ENCODE measurements at regions not wholly inside any gene's neighbourhood (a gene's known extent, or its start where the extent isn't known, plus 50 kb on each side); places are given as distances from the start of the nearest gene placed in this dataset.

- no peak for TF ChIP-seq CTCF (IDR thresholded peaks at IDR 0.05; ENCODE audit: poor library complexity)
- no peak for TF ChIP-seq EZH2 (IDR thresholded peaks at IDR 0.05; ENCODE audit: borderline replicate concordance)
- no peak for TF ChIP-seq EZH2phosphoT487 (IDR thresholded peaks at IDR 0.05; ENCODE audit: low read depth, severe bottlenecking, unreplicated experiment)
These were observed 402.4 kb upstream of the ADARB2 start for GRCh38 chr10:2139746-2140145.
